Femur (tissue), 1 donor: ENCODE measurements at regions not wholly inside any gene's neighbourhood (a gene's known extent, or its start where the extent isn't known, plus 50 kb on each side); places are given as distances from the start of the nearest gene placed in this dataset.

Experiments used
- DNase-seq: peaks from one replicate; pipeline ENCODE4 v3.0.0-alpha.2; 2017

DNA sequence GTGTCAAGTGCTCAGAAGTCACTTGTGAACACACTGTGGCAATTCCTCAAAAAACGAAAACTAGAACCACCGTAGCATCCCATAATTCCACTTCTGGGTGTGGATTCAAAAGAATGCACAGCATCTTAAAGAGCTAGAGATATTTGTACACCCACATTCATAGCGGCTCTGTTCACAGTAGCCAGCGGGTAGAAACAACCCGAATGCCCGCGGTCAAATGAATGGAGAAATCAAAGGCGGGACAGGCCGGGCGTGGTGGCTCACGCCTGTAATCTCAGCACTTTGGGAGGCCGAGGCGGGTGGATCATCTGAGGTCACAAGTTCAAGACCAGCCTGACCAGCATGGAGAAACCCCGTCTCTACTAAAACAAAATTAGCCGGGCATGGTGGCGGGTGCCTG, 337.5 kb downstream of the SEC14L1 start:
- no peak for DNase-seq

DNA sequence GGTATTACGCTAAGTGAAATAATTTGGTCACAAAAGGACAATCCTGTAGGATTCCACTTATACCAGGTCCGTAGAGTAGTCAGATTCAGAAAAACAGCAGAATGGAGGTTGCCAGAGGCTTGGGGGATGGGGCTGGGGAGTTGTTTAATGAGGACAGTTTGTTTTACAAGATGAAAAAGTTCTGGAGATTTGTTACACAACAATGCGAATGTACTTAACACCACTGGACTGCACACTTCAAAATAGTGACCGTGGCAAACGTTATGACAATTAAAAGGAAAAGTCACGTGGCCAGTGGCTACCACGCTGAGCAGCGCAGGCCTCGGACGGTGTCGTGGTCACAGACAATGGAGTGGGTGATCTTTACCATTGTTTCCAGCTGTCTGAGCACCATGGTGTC, 338.1 kb downstream of the SEC14L1 start:
- no peak for DNase-seq

DNA sequence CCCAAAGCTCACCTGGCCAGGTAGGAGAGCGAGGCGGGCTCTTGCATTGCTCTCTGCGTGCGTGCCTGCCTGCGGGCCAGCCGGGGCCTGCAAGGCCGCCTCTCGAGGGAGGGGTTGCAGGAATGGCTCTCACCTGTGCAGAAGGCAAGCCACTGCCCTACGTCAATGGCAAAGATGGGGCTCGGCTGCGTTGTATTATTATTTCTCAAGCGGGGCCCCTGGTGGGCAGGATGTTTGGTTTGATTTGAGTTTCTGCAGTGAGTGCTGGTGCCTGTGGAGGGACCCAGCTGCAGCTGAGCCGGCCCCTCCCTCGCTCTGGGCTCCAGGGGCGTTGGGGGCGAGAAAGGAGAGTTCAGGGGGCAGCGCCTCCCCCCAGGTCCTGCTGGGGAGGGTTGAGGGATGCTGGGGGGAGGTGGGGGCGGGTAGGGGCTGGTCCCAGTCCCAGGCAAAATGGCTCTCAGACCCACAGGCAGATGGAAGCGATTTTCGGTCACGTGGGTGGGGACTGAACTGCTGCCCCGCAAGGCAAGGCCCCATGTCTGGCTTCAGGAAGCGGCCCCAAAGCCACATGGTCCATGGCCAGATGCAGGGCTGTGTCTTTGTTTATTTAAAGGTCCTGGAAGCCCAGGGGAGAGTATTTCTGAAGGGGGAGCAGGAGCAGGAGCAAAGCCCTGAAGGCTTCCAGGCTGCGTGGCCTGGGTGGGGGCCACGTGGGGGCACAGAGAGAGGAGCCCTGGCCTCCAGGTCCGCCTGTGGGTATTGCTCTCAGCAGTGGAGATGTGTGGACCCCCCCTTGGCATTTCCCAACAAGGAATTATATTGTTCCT, 338.8 kb downstream of the SEC14L1 start:
- DNase-seq, result peak; percentile 83

DNA sequence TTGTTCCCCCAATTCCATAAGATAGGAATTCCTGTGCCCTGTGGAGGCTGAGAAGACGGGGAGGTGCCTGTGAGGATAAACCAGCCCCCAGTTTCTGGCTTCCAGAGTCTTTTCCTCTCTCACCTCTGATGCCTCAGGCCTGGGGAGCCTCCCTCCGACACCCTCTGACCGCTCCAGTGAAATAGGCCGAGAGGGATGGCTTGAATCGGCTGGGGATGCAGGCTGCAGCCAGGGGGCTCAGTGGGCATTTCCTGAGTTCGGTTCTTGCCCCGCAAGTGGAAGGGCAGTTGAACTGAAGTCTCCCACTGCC, 339.4 kb downstream of the SEC14L1 start:
- DNase-seq, result no peak

DNA sequence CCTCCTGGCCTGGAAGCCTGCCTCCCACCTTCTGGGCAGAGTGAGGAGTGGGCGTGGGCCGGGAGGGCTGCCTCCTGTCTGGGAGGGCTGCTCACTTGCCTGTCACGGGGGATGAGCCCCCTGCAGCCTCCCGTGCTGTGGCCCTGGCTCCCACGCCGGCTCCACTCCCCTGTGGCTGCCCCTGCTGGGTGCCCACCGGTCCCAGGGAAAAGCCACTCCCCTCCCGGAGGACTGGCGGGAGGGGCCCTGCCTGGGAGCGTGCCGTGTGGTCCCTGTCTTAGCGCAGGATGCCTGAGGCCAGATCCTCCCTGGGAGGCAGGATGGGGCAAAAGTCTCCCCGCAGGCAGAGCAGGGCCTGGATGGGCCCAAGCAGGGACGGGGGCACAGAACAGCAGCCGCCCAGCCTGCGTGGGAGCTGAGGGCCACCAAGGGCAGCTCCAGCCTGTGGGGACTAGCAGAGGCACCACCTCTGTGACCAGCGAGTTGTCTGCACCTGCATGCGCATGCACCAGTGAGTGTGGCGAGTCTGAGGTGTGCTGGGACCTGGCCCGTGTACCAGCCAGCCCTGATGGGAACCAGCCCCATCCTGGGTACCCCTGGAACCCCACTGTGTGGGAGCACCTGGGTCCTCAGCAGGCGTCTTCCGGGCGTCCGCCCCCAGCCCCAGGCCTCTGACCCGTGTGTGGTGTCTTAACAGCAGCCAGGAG, 339.9 kb downstream of the SEC14L1 start:
- DNase-seq, result no peak

DNA sequence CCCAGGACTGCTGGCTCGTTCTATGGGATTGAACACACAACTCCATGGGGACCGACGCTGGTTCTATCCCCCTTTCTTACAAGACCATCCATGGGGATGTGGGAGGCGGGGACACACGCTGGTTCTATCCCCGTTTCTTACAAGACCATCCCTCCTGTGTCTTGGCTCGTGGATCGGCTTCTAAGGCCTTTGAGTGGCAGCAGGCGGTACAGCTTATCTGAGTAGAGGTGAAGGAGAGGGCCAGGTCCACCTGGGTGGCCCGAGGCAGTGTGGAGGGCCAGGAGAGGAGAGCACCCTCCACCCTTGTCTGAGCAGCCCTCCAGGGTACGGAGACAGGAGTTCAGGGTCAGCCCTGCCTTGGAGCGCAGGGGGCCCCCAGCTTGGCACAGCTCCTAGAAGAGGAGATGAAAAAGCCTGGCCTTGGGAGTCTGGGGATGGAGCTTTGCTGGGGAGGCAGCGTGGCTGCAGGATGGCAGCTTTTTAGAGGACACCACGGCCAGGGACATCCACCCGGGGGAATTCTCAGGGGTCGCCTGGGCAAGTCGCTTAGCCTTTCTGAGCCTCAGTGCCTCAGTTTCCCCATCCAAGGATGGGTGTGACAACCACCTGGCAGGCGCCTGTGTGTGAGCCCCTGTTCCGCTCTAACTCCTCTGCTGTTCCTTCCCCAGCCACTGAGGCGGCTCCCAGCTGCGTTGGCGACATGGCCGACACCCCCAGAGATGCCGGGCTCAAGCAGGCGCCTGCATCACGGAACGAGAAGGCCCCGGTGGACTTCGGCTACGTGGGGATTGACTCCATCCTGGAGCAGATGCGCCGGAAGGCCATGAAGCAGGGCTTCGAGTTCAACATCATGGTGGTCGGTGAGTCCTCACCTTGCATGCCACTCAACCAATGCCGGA, 341.0 kb downstream of the SEC14L1 start:
- no peak for DNase-seq

DNA sequence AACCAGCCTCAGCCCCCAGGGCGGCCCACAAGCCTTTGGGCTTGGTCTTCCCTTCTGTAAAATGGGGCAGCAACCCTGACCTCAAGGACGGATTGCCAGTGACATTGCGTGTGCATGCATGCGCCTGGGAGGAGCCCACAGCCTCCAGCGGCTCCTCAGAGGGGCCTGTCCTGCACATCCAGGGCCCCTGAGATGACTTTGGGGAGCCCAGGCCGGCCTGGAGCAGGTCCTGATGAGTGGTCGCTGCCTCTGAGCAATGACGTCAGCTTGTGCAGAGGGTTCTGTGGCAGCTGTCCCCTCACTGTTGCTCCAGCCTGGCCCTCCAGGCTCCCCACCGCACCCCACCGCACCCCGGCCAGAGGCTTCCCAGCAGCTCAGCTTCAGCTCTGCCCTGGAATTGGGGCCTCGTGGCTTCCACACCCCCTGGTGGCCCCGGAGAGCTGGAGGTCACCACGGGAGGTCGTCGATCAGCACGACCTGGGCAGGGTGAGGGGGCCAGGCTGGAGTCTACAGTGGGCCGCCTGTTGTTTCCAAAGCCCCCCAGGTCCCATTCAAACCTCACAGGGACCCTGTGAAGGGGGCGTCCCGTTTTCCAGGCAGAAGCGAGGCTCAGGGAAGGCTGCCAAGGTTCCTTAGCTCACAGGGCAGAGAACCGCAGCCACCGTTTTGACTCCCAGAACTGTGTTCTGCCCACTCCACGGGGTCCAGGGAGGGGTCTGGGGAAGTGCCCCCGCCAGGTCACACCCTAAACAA, 341.8 kb downstream of the SEC14L1 start:
- DNase-seq, result no peak

DNA sequence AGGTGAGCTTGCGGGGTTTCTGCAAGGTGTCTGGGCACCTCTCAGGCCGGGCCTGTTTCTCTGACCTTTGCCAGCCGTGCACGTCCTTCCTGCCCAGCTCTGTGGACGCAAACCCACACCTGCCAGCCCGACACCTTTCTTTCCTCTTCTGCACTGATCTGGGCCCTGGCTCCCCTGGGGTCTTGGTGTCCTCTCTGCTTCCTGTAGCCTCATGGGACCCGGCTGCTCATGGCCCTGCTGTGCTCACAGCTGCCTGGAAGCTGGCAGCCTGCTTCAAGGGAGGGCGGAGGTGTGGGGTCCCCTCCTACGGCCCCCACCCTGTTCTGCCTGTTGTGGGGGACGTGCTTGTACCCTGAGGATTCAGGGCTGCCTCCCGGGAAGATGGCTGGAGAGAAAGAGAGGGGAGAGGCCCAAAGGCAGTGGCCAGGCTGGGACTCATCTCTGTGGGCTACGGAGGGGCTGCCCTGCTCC, 342.4 kb downstream of the SEC14L1 start:
- no peak for DNase-seq

GRCh38 chr17:77484111-77484510, 343.3 kb downstream of the SEC14L1 start:
- DNase-seq, result no peak

GRCh38 chr17:77485089-77485833, 344.5 kb downstream of the SEC14L1 start:
- DNase-seq, result no peak

DNA sequence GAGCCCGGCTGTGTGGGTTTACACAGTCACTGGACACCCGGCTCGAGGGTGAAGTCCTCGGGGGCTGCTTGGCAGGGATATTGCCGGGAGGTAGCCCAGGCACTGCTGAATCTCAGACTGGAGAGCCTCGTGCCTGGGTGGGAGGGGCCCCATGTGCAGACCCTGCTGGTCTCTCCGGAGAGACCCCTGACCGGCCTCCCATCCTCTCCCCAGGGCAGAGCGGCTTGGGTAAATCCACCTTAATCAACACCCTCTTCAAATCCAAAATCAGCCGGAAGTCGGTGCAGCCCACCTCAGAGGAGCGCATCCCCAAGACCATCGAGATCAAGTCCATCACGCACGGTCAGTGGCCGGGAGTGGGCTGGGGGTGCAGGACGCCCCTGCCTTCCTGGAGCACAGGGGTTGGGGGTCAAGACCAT, 346.5 kb downstream of the SEC14L1 start:
- no peak for DNase-seq

DNA sequence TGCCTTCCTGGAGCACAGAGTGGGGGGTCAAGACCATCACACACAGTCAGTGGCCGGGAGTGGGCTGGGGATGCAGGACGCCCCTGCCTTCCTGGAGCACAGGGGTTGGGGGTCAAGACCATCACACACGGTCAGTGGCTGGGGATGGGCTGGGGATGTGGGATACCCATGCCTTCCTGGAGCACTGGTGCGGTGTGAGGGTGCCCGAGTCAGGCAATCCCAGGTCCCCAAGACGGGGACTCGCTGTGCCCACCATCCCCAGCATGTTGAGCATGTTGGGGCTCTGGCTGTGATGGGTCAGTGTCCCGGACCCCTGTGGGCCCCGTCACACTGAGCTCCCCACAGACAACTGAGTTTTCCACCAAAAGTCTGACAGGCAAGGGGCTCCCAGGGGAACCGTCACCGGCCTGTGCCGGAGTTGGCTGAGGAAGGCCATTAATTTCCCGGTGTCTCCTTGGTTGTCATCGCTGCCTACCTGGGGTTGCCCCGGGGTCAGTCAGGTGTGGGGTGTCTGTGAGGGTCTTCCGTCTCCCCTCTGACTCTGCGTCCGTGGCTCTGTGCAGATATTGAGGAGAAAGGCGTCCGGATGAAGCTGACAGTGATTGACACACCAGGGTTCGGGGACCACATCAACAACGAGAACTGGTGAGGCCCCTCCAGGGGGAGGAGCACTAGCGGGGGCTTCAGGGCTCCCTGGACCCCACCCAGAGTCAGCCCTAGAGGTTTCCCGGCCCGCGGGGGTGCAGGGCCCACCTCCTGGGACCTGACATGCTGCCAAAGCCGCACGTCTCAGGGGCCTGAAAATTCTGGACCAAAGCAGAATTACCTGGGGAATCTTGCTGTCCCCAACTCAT, 347.1 kb downstream of the SEC14L1 start:
- no peak for DNase-seq

GRCh38 chr17:77488531-77489238, 347.9 kb downstream of the SEC14L1 start:
- DNase-seq, result no peak

- DNase-seq, result no peak
Measured at GRCh38 chr17:77489239-77489892, 348.6 kb downstream of the SEC14L1 start.

DNA sequence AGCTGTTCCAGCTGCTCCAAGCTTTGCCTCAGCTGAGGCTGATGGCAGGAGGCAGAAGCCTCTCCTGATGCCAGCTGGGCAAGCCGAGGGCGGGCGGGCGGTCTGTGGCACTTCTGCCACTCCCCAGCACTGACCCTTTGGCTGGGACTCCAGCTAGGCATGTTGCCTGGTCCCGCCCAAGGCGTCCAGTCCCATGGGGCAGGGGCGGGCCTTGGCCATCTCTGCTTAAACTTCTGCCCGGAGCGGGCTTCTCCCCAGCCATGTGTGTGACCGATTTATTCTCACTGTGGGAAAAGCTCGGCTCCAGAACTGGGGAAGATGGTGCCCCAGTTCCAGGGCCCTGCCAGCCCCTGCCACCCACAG, 349.1 kb downstream of the SEC14L1 start:
- DNase-seq, result peak; percentile 88

- DNase-seq, result no peak
Measured at GRCh38 chr17:77490361-77491183, 349.8 kb downstream of the SEC14L1 start.

DNA sequence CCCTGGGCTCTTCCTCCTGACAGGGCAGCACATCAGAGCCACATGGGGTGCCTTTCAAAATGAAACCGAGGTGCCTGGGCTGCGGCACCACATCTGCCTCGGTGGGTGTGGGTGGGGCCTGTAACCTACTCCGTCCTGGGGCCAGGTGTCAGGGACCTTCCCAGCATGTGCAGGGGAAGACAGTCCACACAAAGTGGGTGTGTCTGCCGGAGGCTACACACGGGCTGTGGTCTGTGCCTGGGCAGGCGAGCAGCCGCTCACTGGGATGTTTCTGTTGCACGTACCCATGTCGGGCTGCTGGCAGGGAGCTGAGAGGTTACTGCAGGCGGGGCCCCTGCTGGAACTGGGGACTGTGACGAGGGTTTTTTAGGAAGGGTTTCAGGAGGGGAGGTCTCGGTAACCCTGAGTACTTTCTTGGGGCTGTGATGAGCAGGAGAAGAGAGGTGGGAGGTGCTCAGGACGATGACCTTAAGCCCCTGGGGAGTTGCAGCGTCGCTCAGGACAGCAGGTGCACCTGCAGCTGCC, 351.2 kb downstream of the SEC14L1 start:
- peak; percentile 23 for DNase-seq

- DNase-seq, result peak; percentile 25
Measured at GRCh38 chr17:77492446-77493237, 351.9 kb downstream of the SEC14L1 start.
